GM19463 (cell line): ENCODE measurements at regions not wholly inside any gene's neighbourhood (a gene's known extent, or its start where the extent isn't known, plus 50 kb on each side); places are given as distances from the start of the nearest gene placed in this dataset.
"Not testable (repeated sequence)": the region's sequence is repeated elsewhere in the genome, so short reads cannot be mapped to it uniquely, and the experiment has no call there.

Experiments used
- ATAC-seq: cut with Tn5 transposase; IDR thresholded peaks from one replicate; pipeline ENCODE4 v1.9.1; 2021; ENCODE audit warnings: mild to moderate bottlenecking, moderate library complexity; ENCODE audit not compliant: unreplicated experiment

- ATAC-seq: no peak
Measured at GRCh38 chr7:124643311-124643811, 122.2 kb downstream of the GPR37 start.

GRCh38 chr7:124635416-124635815 lies 130.2 kb downstream of the GPR37 start:
- no peak for ATAC-seq

GRCh38 chr7:124633740-124634139 lies 131.9 kb downstream of the GPR37 start:
- ATAC-seq: no peak

- no peak for ATAC-seq
Measured at GRCh38 chr7:124630395-124630794, 135.2 kb downstream of the GPR37 start.

- ATAC-seq: no peak
Measured at GRCh38 chr7:124618871-124619270, 146.7 kb downstream of the GPR37 start.

- not testable (repeated sequence) for ATAC-seq
Measured at GRCh38 chr7:124618051-124618450, 147.5 kb downstream of the GPR37 start.

- ATAC-seq: no peak
Measured at GRCh38 chr7:124603066-124603465, 162.5 kb downstream of the GPR37 start.

- peak; percentile 67 for ATAC-seq
Measured at GRCh38 chr7:124597509-124597908, 168.1 kb downstream of the GPR37 start.

- ATAC-seq: no peak
Measured at GRCh38 chr7:124596881-124597280, 168.7 kb downstream of the GPR37 start.

- no peak for ATAC-seq
Measured at GRCh38 chr7:124590814-124591213, 174.8 kb downstream of the GPR37 start.

- ATAC-seq: no peak
Measured at GRCh38 chr7:124577256-124577655, 188.3 kb downstream of the GPR37 start.

GRCh38 chr7:124575176-124575575 lies 190.4 kb downstream of the GPR37 start:
- peak; percentile 52 for ATAC-seq

- ATAC-seq: no peak
Measured at GRCh38 chr7:124570558-124570957, 195.0 kb downstream of the GPR37 start.

GRCh38 chr7:124566583-124566982 lies 199.0 kb downstream of the GPR37 start:
- ATAC-seq: no peak

- ATAC-seq: no peak
Measured at GRCh38 chr7:124557587-124557986, 208.0 kb downstream of the GPR37 start.

GRCh38 chr7:124557101-124557500 lies 208.5 kb downstream of the GPR37 start:
- no peak for ATAC-seq

- no peak for ATAC-seq
Measured at GRCh38 chr7:124553502-124553901, 212.1 kb downstream of the GPR37 start.

- ATAC-seq: no peak
Measured at GRCh38 chr7:124552217-124552616, 213.4 kb downstream of the GPR37 start.

GRCh38 chr7:124550036-124550435 lies 215.6 kb downstream of the GPR37 start:
- ATAC-seq: no peak

- ATAC-seq: no peak
Measured at GRCh38 chr7:124542476-124542875, 223.1 kb downstream of the GPR37 start.

- ATAC-seq: no peak
Measured at GRCh38 chr7:124536156-124536762, 229.3 kb downstream of the GPR37 start.

- ATAC-seq: no peak
Measured at GRCh38 chr7:124532166-124532565, 233.4 kb downstream of the GPR37 start.

- ATAC-seq: no peak
Measured at GRCh38 chr7:124516911-124517310, 248.7 kb downstream of the GPR37 start.
